K562 (cell line): ENCODE measurements at regions not wholly inside any gene's neighbourhood (a gene's known extent, or its start where the extent isn't known, plus 50 kb on each side); places are given as distances from the start of the nearest gene placed in this dataset.

Source experiments
- CTCF ChIP-seq, 3 experiments: IDR thresholded peaks in 2 of 3; conservative IDR thresholded peaks in 1 of 3; 2 replicates each; pipeline ENCODE4 v1.5.1; 2011 to 2012; ENCODE audit warnings: low read length in 3 of 3, mild to moderate bottlenecking in 3 of 3, control low read depth in 2 of 3, improper control_type of control experiment in 1 of 3, inconsistent platforms in 1 of 3, low read depth in 1 of 3, mixed read lengths in 1 of 3, moderate library complexity in 1 of 3; ENCODE audit not compliant: insufficient read depth in 2 of 3
- DPF2 ChIP-seq: fragments of 450-650 bp; IDR thresholded peaks from 2 replicates; pipeline ENCODE4 v1.6.1; 2016
- ERF ChIP-seq: fragments of 450-650 bp; formaldehyde crosslinking; IDR thresholded peaks from 2 replicates; pipeline ENCODE4 v1.4.0; 2020; ENCODE audit warnings: mild to moderate bottlenecking, mixed read lengths
- JUN ChIP-seq, 2 experiments: sonication (generic) in 1 of 2; formaldehyde crosslinking in 1 of 2; IDR thresholded peaks; 2 replicates each; pipeline versions ENCODE4 v1.6.1 to v1.8.0; 2012 to 2022; ENCODE audit warnings: borderline replicate concordance in 2 of 2, mild to moderate bottlenecking in 2 of 2, improper control_type of control experiment in 1 of 2, low read depth in 1 of 2, low read length in 1 of 2, missing genetic modification reagents in 1 of 2
- MYC ChIP-seq, 2 experiments: fragments of 250-450 bp in 1 of 2; sonication (Bioruptor Pico) in 1 of 2; IDR thresholded peaks; 2 replicates each; pipeline versions ENCODE4 v1.5.1 to v1.6.1; 2012 to 2021; ENCODE audit warnings: low read depth in 2 of 2, borderline replicate concordance in 1 of 2, improper control_type of control experiment in 1 of 2, low read length in 1 of 2, mild to moderate bottlenecking in 1 of 2, moderate library complexity in 1 of 2
- NELFE ChIP-seq: IDR thresholded peaks from 2 replicates; pipeline ENCODE4 v1.6.1; 2011; ENCODE audit warnings: mild to moderate bottlenecking; ENCODE audit not compliant: insufficient read depth, insufficient read length
- RFX5 ChIP-seq: IDR thresholded peaks from 2 replicates; pipeline ENCODE4 v1.6.1; 2011; ENCODE audit warnings: low read depth, mild to moderate bottlenecking, improper control_type of control experiment, low read length
- SIN3A ChIP-seq, 2 experiments: fragments of 150-350 bp in 1 of 2; IDR thresholded peaks; 2 replicates each; pipeline ENCODE4 v1.6.1; 2011 to 2016; ENCODE audit warnings: borderline replicate concordance in 2 of 2, low read depth in 2 of 2, low read length in 2 of 2, mild to moderate bottlenecking in 2 of 2, moderate library complexity in 2 of 2; ENCODE audit not compliant: control insufficient read depth in 1 of 2
- ZNF253 ChIP-seq: fragments of 250-450 bp; sonication (Bioruptor Pico); conservative IDR thresholded peaks from 2 replicates; pipeline ENCODE4 v1.6.1; 2021; ENCODE audit warnings: mild to moderate bottlenecking
- ZNF764 ChIP-seq: fragments of 250-450 bp; sonication (Bioruptor Pico); IDR thresholded peaks from 2 replicates; pipeline ENCODE4 v1.4.0; 2020; ENCODE audit warnings: low read depth, mild to moderate bottlenecking, moderate library complexity
- ZZZ3 ChIP-seq: fragments of 450-650 bp; IDR thresholded peaks from 2 replicates; pipeline ENCODE4 v1.6.1; 2016; ENCODE audit warnings: antibody characterized with exemption, mild to moderate bottlenecking, moderate library complexity
- TF ChIP-seq, protein P1 (sequence below): fragments of 250-450 bp; sonication (Bioruptor Pico); IDR thresholded peaks from 2 replicates; pipeline ENCODE4 v1.5.0; 2020; ENCODE audit warnings: mild to moderate bottlenecking, borderline replicate concordance
- TF ChIP-seq, protein P2 (sequence below): sonication (generic); formaldehyde crosslinking; IDR thresholded peaks from 2 replicates; pipeline ENCODE4 v1.8.0; 2023; ENCODE audit warnings: mild to moderate bottlenecking, missing genetic modification reagents

DNA sequence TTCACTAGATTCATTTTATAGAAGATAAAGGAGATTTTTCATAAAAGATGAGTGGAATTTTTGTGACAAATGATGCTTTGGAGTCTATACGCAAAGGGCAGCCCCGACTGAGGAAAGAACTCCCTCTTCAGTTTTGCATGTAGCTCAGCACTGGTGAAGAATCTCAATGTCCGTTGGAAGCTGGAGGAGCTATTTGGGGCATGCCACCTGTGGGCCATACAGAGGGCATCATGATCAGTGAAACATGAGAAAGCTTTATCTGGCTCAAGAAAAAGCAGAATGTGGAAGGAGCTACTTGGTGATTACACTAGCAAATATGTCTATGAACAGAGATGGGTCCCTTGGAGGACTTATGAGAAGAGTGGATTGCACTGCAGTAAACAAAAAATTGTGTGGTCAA is 1359.3 kb downstream of the REEP3 start:
- TF ChIP-seq, protein P1, sequence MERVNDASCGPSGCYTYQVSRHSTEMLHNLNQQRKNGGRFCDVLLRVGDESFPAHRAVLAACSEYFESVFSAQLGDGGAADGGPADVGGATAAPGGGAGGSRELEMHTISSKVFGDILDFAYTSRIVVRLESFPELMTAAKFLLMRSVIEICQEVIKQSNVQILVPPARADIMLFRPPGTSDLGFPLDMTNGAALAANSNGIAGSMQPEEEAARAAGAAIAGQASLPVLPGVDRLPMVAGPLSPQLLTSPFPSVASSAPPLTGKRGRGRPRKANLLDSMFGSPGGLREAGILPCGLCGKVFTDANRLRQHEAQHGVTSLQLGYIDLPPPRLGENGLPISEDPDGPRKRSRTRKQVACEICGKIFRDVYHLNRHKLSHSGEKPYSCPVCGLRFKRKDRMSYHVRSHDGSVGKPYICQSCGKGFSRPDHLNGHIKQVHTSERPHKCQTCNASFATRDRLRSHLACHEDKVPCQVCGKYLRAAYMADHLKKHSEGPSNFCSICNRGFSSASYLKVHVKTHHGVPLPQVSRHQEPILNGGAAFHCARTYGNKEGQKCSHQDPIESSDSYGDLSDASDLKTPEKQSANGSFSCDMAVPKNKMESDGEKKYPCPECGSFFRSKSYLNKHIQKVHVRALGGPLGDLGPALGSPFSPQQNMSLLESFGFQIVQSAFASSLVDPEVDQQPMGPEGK (CRISPR knock-in tag): no peak
- no peak for TF ChIP-seq ZNF253 (CRISPR knock-in tag)
- no peak for TF ChIP-seq ERF
- no peak for TF ChIP-seq RFX5
- no peak for TF ChIP-seq ZNF764
- no peak for TF ChIP-seq JUN (IDR thresholded peaks at IDR 0.05; ENCODE audit: borderline replicate concordance, low read depth, low read length)
- no peak for TF ChIP-seq JUN (CRISPR knock-in tag; IDR thresholded peaks at IDR 0.05; ENCODE audit: borderline replicate concordance)
- TF ChIP-seq CTCF (IDR thresholded peaks at IDR 0.05 in 2 of 3, conservative IDR thresholded peaks at IDR 0.05 in 1 of 3; ENCODE audit: insufficient read depth in 2 of 3, low read depth in 1 of 3, low read length in 3 of 3): no peak
- TF ChIP-seq SIN3A (IDR thresholded peaks at IDR 0.05; ENCODE audit: borderline replicate concordance in 2 of 2, control insufficient read depth in 1 of 2, low read depth in 2 of 2, low read length in 2 of 2): no peak
- TF ChIP-seq MYC (IDR thresholded peaks at IDR 0.05; ENCODE audit: low read depth, low read length): no peak
- TF ChIP-seq MYC (CRISPR knock-in tag; IDR thresholded peaks at IDR 0.05; ENCODE audit: borderline replicate concordance, low read depth): no peak
- TF ChIP-seq, protein P2, sequence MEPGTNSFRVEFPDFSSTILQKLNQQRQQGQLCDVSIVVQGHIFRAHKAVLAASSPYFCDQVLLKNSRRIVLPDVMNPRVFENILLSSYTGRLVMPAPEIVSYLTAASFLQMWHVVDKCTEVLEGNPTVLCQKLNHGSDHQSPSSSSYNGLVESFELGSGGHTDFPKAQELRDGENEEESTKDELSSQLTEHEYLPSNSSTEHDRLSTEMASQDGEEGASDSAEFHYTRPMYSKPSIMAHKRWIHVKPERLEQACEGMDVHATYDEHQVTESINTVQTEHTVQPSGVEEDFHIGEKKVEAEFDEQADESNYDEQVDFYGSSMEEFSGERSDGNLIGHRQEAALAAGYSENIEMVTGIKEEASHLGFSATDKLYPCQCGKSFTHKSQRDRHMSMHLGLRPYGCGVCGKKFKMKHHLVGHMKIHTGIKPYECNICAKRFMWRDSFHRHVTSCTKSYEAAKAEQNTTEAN (CRISPR knock-in tag): no peak
- no peak for TF ChIP-seq NELFE
- TF ChIP-seq DPF2: no peak
- no peak for TF ChIP-seq ZZZ3
